Panc1 (cell line): ENCODE measurements at regions not wholly inside any gene's neighbourhood (a gene's known extent, or its start where the extent isn't known, plus 50 kb on each side); places are given as distances from the start of the nearest gene placed in this dataset.

ENCODE experiments used
- TF ChIP-seq, protein P1 (sequence below): fragments of 450-650 bp; IDR thresholded peaks from 2 replicates; pipeline ENCODE4 v1.5.1; 2017; ENCODE audit warnings: mild to moderate bottlenecking
- TF ChIP-seq, protein P2 (sequence below), 2 experiments: IDR thresholded peaks; 2 replicates each; pipeline ENCODE4 v1.6.1; 2011 to 2012; ENCODE audit warnings: low read depth in 2 of 2, control low read depth in 1 of 2, low read length in 1 of 2, mild to moderate bottlenecking in 1 of 2, moderate library complexity in 1 of 2; ENCODE audit not compliant: insufficient read depth in 1 of 2

- TF ChIP-seq, protein P1, sequence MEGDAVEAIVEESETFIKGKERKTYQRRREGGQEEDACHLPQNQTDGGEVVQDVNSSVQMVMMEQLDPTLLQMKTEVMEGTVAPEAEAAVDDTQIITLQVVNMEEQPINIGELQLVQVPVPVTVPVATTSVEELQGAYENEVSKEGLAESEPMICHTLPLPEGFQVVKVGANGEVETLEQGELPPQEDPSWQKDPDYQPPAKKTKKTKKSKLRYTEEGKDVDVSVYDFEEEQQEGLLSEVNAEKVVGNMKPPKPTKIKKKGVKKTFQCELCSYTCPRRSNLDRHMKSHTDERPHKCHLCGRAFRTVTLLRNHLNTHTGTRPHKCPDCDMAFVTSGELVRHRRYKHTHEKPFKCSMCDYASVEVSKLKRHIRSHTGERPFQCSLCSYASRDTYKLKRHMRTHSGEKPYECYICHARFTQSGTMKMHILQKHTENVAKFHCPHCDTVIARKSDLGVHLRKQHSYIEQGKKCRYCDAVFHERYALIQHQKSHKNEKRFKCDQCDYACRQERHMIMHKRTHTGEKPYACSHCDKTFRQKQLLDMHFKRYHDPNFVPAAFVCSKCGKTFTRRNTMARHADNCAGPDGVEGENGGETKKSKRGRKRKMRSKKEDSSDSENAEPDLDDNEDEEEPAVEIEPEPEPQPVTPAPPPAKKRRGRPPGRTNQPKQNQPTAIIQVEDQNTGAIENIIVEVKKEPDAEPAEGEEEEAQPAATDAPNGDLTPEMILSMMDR: no peak
- TF ChIP-seq, protein P2, sequence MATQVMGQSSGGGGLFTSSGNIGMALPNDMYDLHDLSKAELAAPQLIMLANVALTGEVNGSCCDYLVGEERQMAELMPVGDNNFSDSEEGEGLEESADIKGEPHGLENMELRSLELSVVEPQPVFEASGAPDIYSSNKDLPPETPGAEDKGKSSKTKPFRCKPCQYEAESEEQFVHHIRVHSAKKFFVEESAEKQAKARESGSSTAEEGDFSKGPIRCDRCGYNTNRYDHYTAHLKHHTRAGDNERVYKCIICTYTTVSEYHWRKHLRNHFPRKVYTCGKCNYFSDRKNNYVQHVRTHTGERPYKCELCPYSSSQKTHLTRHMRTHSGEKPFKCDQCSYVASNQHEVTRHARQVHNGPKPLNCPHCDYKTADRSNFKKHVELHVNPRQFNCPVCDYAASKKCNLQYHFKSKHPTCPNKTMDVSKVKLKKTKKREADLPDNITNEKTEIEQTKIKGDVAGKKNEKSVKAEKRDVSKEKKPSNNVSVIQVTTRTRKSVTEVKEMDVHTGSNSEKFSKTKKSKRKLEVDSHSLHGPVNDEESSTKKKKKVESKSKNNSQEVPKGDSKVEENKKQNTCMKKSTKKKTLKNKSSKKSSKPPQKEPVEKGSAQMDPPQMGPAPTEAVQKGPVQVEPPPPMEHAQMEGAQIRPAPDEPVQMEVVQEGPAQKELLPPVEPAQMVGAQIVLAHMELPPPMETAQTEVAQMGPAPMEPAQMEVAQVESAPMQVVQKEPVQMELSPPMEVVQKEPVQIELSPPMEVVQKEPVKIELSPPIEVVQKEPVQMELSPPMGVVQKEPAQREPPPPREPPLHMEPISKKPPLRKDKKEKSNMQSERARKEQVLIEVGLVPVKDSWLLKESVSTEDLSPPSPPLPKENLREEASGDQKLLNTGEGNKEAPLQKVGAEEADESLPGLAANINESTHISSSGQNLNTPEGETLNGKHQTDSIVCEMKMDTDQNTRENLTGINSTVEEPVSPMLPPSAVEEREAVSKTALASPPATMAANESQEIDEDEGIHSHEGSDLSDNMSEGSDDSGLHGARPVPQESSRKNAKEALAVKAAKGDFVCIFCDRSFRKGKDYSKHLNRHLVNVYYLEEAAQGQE (IDR thresholded peaks at IDR 0.05; ENCODE audit: insufficient read depth in 1 of 2, low read depth in 2 of 2, low read length in 1 of 2): no peak
These were observed 60.5 kb upstream of the EXOC2 start for GRCh38 chr6:753486-753885.
